ENCODE measurements at regions not wholly inside any gene's neighbourhood (a gene's known extent, or its start where the extent isn't known, plus 50 kb on each side); places are given as distances from the start of the nearest gene placed in this dataset.
A peak's percentile ranks its signal among the peaks of the same experiment; 100 is the strongest.
"Not testable (repeated sequence)": the region's sequence is repeated elsewhere in the genome, so short reads cannot be mapped to it uniquely, and the experiment has no call there.

DNA sequence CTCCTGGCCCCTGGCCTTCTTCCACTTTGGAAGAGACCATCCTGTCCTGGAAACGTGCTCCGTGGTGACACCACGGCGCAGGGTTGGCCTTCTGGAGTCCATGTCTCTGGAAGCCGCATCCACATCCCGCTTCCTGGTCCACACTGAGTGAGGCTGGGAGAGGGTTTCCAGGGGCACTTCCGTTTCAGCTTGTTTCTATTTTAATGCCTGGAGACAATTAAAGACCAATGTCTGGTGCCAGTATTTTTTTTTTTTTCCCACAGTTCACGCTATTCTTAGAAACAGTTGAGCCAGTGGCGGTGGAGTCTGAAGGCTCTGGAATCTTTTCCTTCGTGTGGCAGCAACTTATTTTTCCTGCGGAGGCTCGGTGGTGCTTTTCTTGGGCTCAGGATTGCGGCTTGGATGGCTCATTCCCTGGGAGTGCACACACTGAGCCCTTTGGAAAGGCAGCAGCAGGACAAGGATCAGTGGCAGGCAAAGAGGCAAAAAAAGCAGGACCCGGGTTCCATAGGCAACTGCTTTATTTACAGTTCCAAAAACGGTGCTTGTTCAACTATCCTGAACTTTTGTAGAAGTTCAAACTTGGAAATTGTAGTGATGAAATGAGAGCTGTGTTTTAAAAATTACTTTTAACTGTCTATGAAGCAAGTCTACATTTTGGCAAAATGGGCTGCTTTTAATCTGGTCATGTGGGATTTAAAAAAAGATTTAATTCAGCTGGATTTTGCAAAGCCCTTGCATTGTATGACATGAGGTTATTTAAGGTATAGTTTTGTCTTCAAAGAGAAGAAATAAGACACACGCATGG lies 202.8 kb downstream of the BAMBI start:
- Histone ChIP-seq H3K9me3 (ENCODE audit: control insufficient read depth in 2 of 2, low read length in 2 of 2) (no peaks in the 10 kb centered on the region), H3K36me3 (ENCODE audit: control insufficient read depth in 2 of 2, insufficient read depth in 2 of 2, low read length in 2 of 2) (no peaks in the 10 kb centered on the region), H3K4me1 (ENCODE audit: control insufficient read depth, insufficient read depth, low read length) (peaks cover 15% of the 10 kb centered on the region), H3K27me3 (ENCODE audit: control insufficient read depth in 1 of 2, insufficient read depth in 2 of 2, low read length in 2 of 2) (no peaks in the 10 kb centered on the region), H3K9ac (ENCODE audit: low read length in 2 of 2) (no peak overlapping the region), H3K27ac (ENCODE audit: low read length) (no peak overlapping the region), H3K4me3 (ENCODE audit: low read length in 2 of 2) (peak overlapping the region in 1 of 2 donors; percentile 47)

DNA sequence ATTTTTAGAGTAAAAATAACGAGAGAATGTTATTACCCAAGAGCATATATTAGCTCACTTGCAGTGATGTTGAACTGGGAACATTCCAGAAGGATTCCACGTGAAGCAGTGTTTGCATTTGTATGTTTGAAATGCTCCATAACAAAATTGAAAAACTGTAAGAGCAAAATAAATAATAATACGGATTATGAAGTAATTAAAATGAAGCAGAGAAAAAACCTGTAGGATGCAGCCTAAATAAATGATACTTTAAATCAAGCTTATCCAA lies 203.3 kb downstream of the BAMBI start:
- Histone ChIP-seq H3K36me3 (ENCODE audit: control insufficient read depth in 2 of 2, insufficient read depth in 2 of 2, low read length in 2 of 2) (no peaks in the 10 kb centered on the region), H3K9me3 (ENCODE audit: control insufficient read depth in 2 of 2, low read length in 2 of 2) (no peaks in the 10 kb centered on the region), H3K4me1 (ENCODE audit: control insufficient read depth, insufficient read depth, low read length) (peaks cover 10% of the 10 kb centered on the region), H3K27me3 (ENCODE audit: control insufficient read depth in 1 of 2, insufficient read depth in 2 of 2, low read length in 2 of 2) (no peaks in the 10 kb centered on the region), H3K27ac (ENCODE audit: low read length) (no peak overlapping the region), H3K4me3 (ENCODE audit: low read length in 2 of 2) (no peak overlapping the region), H3K9ac (ENCODE audit: low read length in 2 of 2) (no peak overlapping the region)

DNA sequence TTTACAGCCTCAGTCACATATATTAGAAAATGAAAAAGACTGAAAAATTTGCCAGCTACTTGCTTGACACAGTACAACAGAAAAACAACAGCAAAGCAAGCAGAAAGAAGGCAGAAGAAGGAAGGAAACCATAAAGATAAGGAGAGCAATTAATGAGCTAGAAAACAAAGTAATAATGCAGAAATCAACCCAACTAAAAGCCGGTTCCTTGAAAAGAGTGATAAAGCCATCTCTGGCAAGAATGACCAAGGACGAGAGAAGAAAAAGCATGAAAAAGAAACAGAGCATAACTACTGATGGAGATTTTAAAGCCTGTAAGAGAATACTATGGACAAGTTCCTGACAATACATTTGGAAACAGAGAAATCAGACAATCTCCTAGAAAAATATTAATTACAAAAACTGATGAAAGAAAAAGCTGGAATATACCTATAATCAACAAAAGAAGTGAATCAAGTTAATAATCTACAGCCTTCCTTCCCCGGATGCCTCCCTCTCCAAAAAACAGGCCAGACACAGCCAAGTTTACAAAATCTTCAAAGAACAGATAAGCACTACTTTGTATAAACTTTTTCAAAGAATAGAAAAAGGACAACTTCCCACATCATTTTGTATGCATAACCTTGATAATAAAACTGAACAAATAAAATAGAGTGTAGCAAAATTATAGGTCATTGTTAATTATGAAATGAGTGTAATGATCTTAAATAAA lies 204.0 kb downstream of the BAMBI start:
- Histone ChIP-seq H3K27ac (ENCODE audit: low read length) (no peak overlapping the region), H3K36me3 (ENCODE audit: control insufficient read depth in 2 of 2, insufficient read depth in 2 of 2, low read length in 2 of 2) (no peaks in the 10 kb centered on the region), H3K9ac (ENCODE audit: low read length in 2 of 2) (no peak overlapping the region), H3K9me3 (ENCODE audit: control insufficient read depth in 2 of 2, low read length in 2 of 2) (no peaks in the 10 kb centered on the region), H3K27me3 (ENCODE audit: control insufficient read depth in 1 of 2, insufficient read depth in 2 of 2, low read length in 2 of 2) (no peaks in the 10 kb centered on the region), H3K4me1 (ENCODE audit: control insufficient read depth, insufficient read depth, low read length) (peaks cover 8% of the 10 kb centered on the region), H3K4me3 (ENCODE audit: low read length in 2 of 2) (no peak overlapping the region)

DNA sequence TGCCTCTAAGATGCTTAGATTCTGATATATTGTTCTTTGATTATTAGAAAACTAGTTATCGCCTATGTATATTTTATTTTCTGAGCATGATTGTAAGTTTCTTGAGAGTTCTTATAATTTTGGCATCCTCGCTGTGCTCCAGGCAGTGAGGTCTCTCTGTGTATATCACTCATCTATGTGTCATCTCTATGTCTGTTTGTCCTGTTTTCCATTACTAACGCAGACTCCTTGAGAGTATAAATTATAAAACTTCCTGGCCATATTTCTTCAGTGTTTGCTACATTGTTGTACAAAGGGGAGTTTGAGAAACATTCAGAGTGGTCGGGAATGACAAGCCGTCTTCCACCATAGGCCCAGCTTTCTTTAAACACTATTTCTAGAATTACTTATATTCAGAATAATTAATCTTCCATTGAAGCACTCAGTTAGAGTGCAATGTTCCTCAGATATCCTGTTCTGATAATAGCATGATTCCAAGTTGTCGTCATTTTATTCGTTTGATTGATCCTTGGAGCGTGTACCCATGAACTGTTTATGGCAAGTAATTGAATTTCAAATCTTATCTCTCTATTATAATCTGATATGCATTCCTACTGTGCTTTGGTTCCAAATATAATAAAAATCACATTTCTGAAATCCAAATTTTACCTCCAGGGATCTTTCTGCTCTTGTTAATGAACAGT lies 206.6 kb downstream of the BAMBI start:
- Histone ChIP-seq H3K9ac (ENCODE audit: low read length in 2 of 2) (no peak overlapping the region), H3K4me3 (ENCODE audit: low read length in 2 of 2) (no peak overlapping the region), H3K36me3 (ENCODE audit: control insufficient read depth in 2 of 2, insufficient read depth in 2 of 2, low read length in 2 of 2) (no peaks in the 10 kb centered on the region), H3K4me1 (ENCODE audit: control insufficient read depth, insufficient read depth, low read length) (peaks cover 8% of the 10 kb centered on the region), H3K27me3 (ENCODE audit: control insufficient read depth in 1 of 2, insufficient read depth in 2 of 2, low read length in 2 of 2) (no peaks in the 10 kb centered on the region), H3K9me3 (ENCODE audit: control insufficient read depth in 2 of 2, low read length in 2 of 2) (no peaks in the 10 kb centered on the region), H3K27ac (ENCODE audit: low read length) (no peak overlapping the region)

DNA sequence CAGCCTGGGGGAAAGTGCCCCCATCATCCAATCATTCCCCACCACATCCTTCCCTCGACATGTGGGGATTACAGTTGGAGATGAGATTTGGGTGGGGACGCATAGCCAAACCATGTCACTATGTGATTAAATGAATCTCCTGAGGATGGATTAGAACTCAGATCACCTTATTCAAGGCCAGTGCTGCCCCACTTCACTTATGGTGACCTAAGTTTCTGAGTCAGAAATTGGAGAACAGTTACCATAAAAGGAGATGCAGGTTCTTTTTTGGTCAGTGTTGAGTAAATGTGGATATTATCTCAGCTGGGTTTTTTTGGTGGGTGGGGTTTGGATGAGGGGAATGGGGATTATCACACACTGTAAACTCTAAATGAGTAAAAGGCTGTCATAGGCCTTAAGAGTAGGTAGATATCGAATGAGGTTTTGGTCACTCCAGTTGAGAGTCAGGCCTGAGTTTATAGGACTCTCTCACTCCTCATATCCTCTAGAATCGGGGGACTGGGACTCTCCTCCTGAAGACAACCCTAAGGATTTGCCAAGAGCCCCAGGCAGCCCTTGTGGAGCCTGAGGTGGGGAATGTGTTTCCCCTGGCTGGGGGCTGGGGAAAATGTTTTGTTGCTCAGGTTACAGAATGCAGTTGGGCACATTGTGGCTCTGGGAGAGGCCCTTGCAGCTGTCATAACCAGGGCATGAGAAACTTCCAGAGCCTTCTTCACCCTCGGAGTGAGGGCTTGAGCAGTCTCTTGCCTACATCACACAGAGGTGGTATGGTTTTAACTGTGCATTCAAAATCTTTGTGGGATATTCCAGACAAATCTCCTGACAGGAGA lies 213.0 kb downstream of the BAMBI start:
- Histone ChIP-seq H3K27ac (ENCODE audit: low read length) (no peak overlapping the region), H3K9me3 (ENCODE audit: control insufficient read depth in 2 of 2, low read length in 2 of 2) (no peaks in the 10 kb centered on the region), H3K27me3 (ENCODE audit: control insufficient read depth in 1 of 2, insufficient read depth in 2 of 2, low read length in 2 of 2) (no peaks in the 10 kb centered on the region), H3K9ac (ENCODE audit: low read length in 2 of 2) (no peak overlapping the region), H3K4me3 (ENCODE audit: low read length in 2 of 2) (no peak overlapping the region), H3K4me1 (ENCODE audit: control insufficient read depth, insufficient read depth, low read length) (no peaks in the 10 kb centered on the region), H3K36me3 (ENCODE audit: control insufficient read depth in 2 of 2, insufficient read depth in 2 of 2, low read length in 2 of 2) (no peaks in the 10 kb centered on the region)

DNA sequence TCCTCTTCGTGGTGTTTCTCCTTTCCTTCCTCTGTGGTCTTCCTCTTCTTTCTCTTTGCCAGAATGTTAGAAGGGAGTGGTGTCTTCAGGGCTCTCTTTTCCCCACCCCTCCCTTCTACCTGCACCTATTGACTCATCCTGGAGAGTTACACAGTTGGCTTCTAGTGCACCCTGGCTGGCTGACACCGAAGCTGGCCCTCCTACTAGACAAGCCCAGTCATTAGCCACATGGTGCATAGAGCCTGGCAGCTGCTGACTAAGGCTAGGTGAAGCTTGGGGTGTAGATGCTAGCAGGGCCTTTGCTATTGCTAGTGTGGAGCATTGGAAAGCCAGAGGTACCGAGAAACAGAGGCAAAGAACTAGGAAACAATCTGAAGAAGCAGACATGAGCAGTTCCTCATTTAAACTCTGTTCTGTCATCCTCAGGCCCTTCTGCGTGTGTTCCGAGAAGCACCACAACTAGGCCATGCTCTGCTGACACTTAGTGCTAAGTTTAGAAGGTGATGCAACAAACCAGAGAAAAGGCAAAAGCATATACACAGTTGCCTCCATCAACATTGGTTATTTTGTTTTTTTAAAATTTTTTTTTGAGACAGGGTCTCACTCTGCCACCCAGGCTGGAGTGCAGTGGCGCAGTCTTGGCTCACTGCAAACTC lies 213.9 kb downstream of the BAMBI start:
- H3K27ac ChIP-seq (ENCODE audit: low read length), result no peak overlapping the region
- H3K9ac ChIP-seq (ENCODE audit: low read length in 2 of 2), result no peak overlapping the region
- H3K4me3 ChIP-seq (ENCODE audit: low read length in 2 of 2), result no peak overlapping the region
- H3K27me3 ChIP-seq (ENCODE audit: control insufficient read depth in 1 of 2, insufficient read depth in 2 of 2, low read length in 2 of 2), result no peaks in the 10 kb centered on the region
- H3K9me3 ChIP-seq (ENCODE audit: control insufficient read depth in 2 of 2, low read length in 2 of 2), result no peaks in the 10 kb centered on the region
- no peaks in the 10 kb centered on the region for H3K4me1 ChIP-seq (ENCODE audit: control insufficient read depth, insufficient read depth, low read length)
- no peaks in the 10 kb centered on the region for H3K36me3 ChIP-seq (ENCODE audit: control insufficient read depth in 2 of 2, insufficient read depth in 2 of 2, low read length in 2 of 2)

DNA sequence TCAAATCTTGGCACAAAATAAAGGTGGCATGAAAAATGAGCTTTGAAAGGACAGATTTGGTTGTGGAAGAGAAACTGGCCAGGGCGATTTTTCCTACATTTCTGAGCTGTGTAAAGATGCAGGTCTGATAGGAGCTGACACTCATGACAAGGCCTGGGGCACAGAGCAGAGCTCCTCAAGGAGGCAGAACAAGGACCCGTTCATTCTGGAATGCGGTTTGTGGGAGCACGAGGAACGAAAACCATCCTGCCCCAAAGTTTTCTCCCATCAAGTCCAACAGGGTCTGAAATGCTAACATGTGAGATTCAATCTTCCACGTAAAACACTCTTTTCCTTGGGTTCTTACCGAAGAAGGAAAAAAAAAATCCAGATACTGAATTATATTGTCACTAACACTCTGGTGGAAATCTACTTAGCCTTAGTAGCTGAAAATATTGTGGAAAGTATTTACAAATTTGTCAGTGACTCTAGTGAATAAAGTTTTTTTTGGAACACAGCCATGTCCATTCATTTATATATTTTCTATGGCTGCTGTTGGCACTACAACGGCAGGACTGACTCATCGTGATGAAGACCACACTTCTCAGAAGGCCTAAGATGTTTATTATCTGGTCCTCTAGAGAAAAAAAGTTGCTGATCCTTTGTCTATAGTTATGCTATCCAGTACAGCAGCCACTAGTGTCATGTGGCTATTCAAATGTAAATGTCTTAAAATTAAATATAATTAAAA lies 215.7 kb downstream of the BAMBI start:
- Histone ChIP-seq H3K4me3 (ENCODE audit: low read length in 2 of 2) (no peak overlapping the region), H3K9me3 (ENCODE audit: control insufficient read depth in 2 of 2, low read length in 2 of 2) (no peaks in the 10 kb centered on the region), H3K27ac (ENCODE audit: low read length) (no peak overlapping the region), H3K9ac (ENCODE audit: low read length in 2 of 2) (no peak overlapping the region), H3K36me3 (ENCODE audit: control insufficient read depth in 2 of 2, insufficient read depth in 2 of 2, low read length in 2 of 2) (no peaks in the 10 kb centered on the region), H3K4me1 (ENCODE audit: control insufficient read depth, insufficient read depth, low read length) (no peaks in the 10 kb centered on the region), H3K27me3 (ENCODE audit: control insufficient read depth in 1 of 2, insufficient read depth in 2 of 2, low read length in 2 of 2) (no peaks in the 10 kb centered on the region)

DNA sequence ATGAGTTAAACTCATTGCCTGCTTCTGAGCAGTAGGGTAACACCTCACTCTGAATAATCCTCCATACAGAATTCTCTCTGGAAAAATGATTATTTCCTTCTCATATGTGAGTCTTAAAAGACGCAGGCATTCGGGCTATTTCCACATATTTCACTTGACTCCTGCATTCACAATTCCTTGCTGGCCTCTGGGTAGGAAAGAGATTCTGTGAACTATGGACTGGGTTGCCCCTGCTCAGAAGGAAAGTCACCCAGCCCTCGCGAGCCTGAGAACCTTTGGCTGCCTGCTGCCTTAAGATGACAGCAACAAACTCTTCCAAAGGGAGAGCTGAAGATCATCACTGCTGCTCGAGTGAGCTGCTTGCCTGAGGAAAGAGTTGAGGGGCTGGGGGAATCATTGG lies 216.8 kb downstream of the BAMBI start:
- no peak overlapping the region for H3K27ac ChIP-seq (ENCODE audit: low read length)
- H3K9ac ChIP-seq (ENCODE audit: low read length in 2 of 2), result no peak overlapping the region
- H3K4me3 ChIP-seq (ENCODE audit: low read length in 2 of 2), result no peak overlapping the region
- no peaks in the 10 kb centered on the region for H3K4me1 ChIP-seq (ENCODE audit: control insufficient read depth, insufficient read depth, low read length)
- no peaks in the 10 kb centered on the region for H3K27me3 ChIP-seq (ENCODE audit: control insufficient read depth in 1 of 2, insufficient read depth in 2 of 2, low read length in 2 of 2)
- no peaks in the 10 kb centered on the region for H3K9me3 ChIP-seq (ENCODE audit: control insufficient read depth in 2 of 2, low read length in 2 of 2)
- H3K36me3 ChIP-seq (ENCODE audit: control insufficient read depth in 2 of 2, insufficient read depth in 2 of 2, low read length in 2 of 2), result no peaks in the 10 kb centered on the region

DNA sequence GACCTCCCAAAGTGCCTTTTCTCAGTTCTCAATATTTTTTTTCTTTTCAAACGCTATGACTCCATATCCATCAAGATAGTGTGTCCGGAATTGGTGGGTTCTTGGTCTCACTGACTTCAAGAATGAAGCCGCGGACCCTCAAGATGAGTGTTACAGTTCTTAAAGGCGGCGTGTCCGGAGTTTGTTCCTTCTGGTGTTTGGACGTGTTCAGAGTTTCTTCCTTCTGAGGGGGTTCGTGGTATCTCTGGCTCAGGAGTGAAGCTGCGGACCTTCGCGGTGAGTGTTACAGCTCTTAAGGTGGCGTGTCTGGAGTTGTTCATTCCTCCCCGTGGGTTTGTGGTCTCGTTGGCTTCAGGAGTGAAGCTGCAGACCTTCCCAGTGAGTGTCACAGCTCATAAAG lies 218.3 kb downstream of the BAMBI start:
- H3K4me1 ChIP-seq (ENCODE audit: control insufficient read depth, insufficient read depth, low read length); H3K9me3 ChIP-seq (ENCODE audit: control insufficient read depth in 2 of 2, low read length in 2 of 2); H3K4me3 ChIP-seq (ENCODE audit: low read length in 2 of 2); H3K36me3 ChIP-seq (ENCODE audit: control insufficient read depth in 2 of 2, insufficient read depth in 2 of 2, low read length in 2 of 2); H3K27ac ChIP-seq (ENCODE audit: low read length); H3K27me3 ChIP-seq (ENCODE audit: control insufficient read depth in 1 of 2, insufficient read depth in 2 of 2, low read length in 2 of 2); H3K9ac ChIP-seq (ENCODE audit: low read length in 2 of 2): not testable (repeated sequence)
